NCI-H1694 (cell line): ENCODE measurements at regions not wholly inside any gene's neighbourhood (a gene's known extent, or its start where the extent isn't known, plus 50 kb on each side); places are given as distances from the start of the nearest gene placed in this dataset.
"Not testable (repeated sequence)": the region's sequence is repeated elsewhere in the genome, so short reads cannot be mapped to it uniquely, and the experiment has no call there.

ENCODE experiments used
- DNase-seq: peaks from one replicate; lab custom pipeline; 2025; lab: John Stamatoyannopoulos, UW

GRCh38 chr5:167049043-167049663 lies 1242.3 kb upstream of the WWC1 start:
- peak; percentile 44 for DNase-seq

- DNase-seq = no peak
Measured at GRCh38 chr5:167049771-167050567, 1241.5 kb upstream of the WWC1 start.

- no peak for DNase-seq
Measured at GRCh38 chr5:167050568-167051401, 1240.7 kb upstream of the WWC1 start.

GRCh38 chr5:167051402-167051768 lies 1240.1 kb upstream of the WWC1 start:
- no peak for DNase-seq

GRCh38 chr5:167052791-167053190 lies 1238.7 kb upstream of the WWC1 start:
- no peak for DNase-seq

GRCh38 chr5:167057665-167058064 lies 1233.8 kb upstream of the WWC1 start:
- no peak for DNase-seq

GRCh38 chr5:167061695-167062094 lies 1229.8 kb upstream of the WWC1 start:
- DNase-seq = no peak

GRCh38 chr5:167063116-167063515 lies 1228.3 kb upstream of the WWC1 start:
- no peak for DNase-seq

- DNase-seq = no peak
Measured at GRCh38 chr5:167063788-167064187, 1227.7 kb upstream of the WWC1 start.

- DNase-seq = no peak
Measured at GRCh38 chr5:167064198-167064776, 1227.2 kb upstream of the WWC1 start.

GRCh38 chr5:167065794-167066193 lies 1225.7 kb upstream of the WWC1 start:
- no peak for DNase-seq

GRCh38 chr5:167071981-167072610 lies 1219.3 kb upstream of the WWC1 start:
- no peak for DNase-seq

- no peak for DNase-seq
Measured at GRCh38 chr5:167081561-167081960, 1209.9 kb upstream of the WWC1 start.

GRCh38 chr5:167096816-167097215 lies 1194.6 kb upstream of the WWC1 start:
- no peak for DNase-seq

GRCh38 chr5:167104351-167104750 lies 1187.1 kb upstream of the WWC1 start:
- no peak for DNase-seq

GRCh38 chr5:167105941-167106340 lies 1185.5 kb upstream of the WWC1 start:
- DNase-seq = no peak

GRCh38 chr5:167107684-167108083 lies 1183.8 kb upstream of the WWC1 start:
- no peak for DNase-seq

- DNase-seq = not testable (repeated sequence)
Measured at GRCh38 chr5:167108266-167108665, 1183.2 kb upstream of the WWC1 start.

- DNase-seq = no peak
Measured at GRCh38 chr5:167112556-167112955, 1178.9 kb upstream of the WWC1 start.

GRCh38 chr5:167122267-167122666 lies 1169.2 kb upstream of the WWC1 start:
- DNase-seq = no peak

GRCh38 chr5:167123126-167123525 lies 1168.3 kb upstream of the WWC1 start:
- DNase-seq = no peak

GRCh38 chr5:167128581-167128980 lies 1162.9 kb upstream of the WWC1 start:
- no peak for DNase-seq
